Calu3 (cell line): ENCODE measurements at regions not wholly inside any gene's neighbourhood (a gene's known extent, or its start where the extent isn't known, plus 50 kb on each side); places are given as distances from the start of the nearest gene placed in this dataset.

ENCODE experiments used
- BruUV-seq: library from RNA; stranded (reverse); fragments of 400-500 nt; replicated peaks from 2 replicates; lab custom pipeline; 2021; lab: Mats Ljungman, UMichigan
- CTCF ChIA-PET: fragments of 300-600 bp; sonication (Branson Sonifier 250); formaldehyde crosslinking; loops from one replicate; lab custom pipeline; 2022; ENCODE audit warnings: antibody characterized with exemption; lab: Charles Lee
- DNase-seq: peaks from one replicate; pipeline ENCODE4 v3.0.0; 2022
- H3K27ac Mint-ChIP-seq: one replicate; pipeline ENCODE4 v1.8.0; 2022; ENCODE audit warnings: mixed read lengths; ENCODE audit not compliant: unreplicated experiment
- H3K27me3 Mint-ChIP-seq: one replicate; pipeline ENCODE4 v1.8.0; 2022; ENCODE audit warnings: mixed read lengths; ENCODE audit not compliant: unreplicated experiment
- H3K36me3 Mint-ChIP-seq: one replicate; pipeline ENCODE4 v1.8.0; 2022; ENCODE audit warnings: mild to moderate bottlenecking, moderate library complexity, mixed read lengths; ENCODE audit not compliant: insufficient read depth, unreplicated experiment
- H3K4me1 Mint-ChIP-seq: one replicate; pipeline ENCODE4 v1.8.0; 2022; ENCODE audit warnings: mild to moderate bottlenecking, low read depth, mixed read lengths; ENCODE audit not compliant: unreplicated experiment
- H3K4me3 Mint-ChIP-seq: one replicate; pipeline ENCODE4 v1.8.0; 2022; ENCODE audit warnings: mild to moderate bottlenecking, low read depth, moderate library complexity, mixed read lengths; ENCODE audit not compliant: unreplicated experiment
- H3K9me3 Mint-ChIP-seq: one replicate; pipeline ENCODE4 v1.8.0; 2022; ENCODE audit warnings: low read depth, mixed read lengths; ENCODE audit not compliant: unreplicated experiment
- CTCF ChIP-seq: fragments of 200-600 bp; IDR thresholded peaks from one replicate; pipeline ENCODE4 v1.8.0; 2022; ENCODE audit warnings: antibody characterized with exemption; ENCODE audit not compliant: unreplicated experiment
- intact Hi-C: fragments of 100-400 bp; cut with micrococcal nuclease; formaldehyde crosslinking; loops from one replicate; pipeline ENCODE4 v1.10.0; 2022; ENCODE audit not compliant: unreplicated experiment

GRCh38 chr12:111099186-111099585 lies 178.8 kb upstream of the MYL2 start:
- no peak for DNase-seq
- no peak overlapping the region for H3K27ac Mint-ChIP-seq
- no peaks in the 10 kb centered on the region for H3K9me3 Mint-ChIP-seq
- TF ChIP-seq CTCF: no peak
- no peaks in the 10 kb centered on the region for H3K36me3 Mint-ChIP-seq
- BruUV-seq: no TSS peak
- no peaks in the 10 kb centered on the region for H3K4me1 Mint-ChIP-seq
- intact Hi-C loops: no loop called here
- CTCF ChIA-PET: no interaction called here
- H3K27me3 Mint-ChIP-seq: peaks cover 92% of the 10 kb centered on the region
- H3K4me3 Mint-ChIP-seq: no peak overlapping the region

GRCh38 chr12:111094157-111095010 lies 174.0 kb upstream of the MYL2 start:
- no peak for TF ChIP-seq CTCF
- no peak for DNase-seq
- Mint-ChIP-seq H3K36me3 (no peaks in the 10 kb centered on the region), H3K4me1 (no peaks in the 10 kb centered on the region), H3K4me3 (no peak overlapping the region), H3K27me3 (peaks cover 100% of the 10 kb centered on the region), H3K27ac (no peak overlapping the region), H3K9me3 (no peaks in the 10 kb centered on the region)
- intact Hi-C loops: no loop called here
- CTCF ChIA-PET: no interaction called here
- BruUV-seq: no TSS peak

- CTCF ChIA-PET: no interaction called here
- H3K4me3 Mint-ChIP-seq: no peak overlapping the region
- no TSS peak for BruUV-seq
- no peaks in the 10 kb centered on the region for H3K36me3 Mint-ChIP-seq
- no peak for DNase-seq
- TF ChIP-seq CTCF: no peak
- H3K27me3 Mint-ChIP-seq: peaks cover 100% of the 10 kb centered on the region
- H3K4me1 Mint-ChIP-seq: no peaks in the 10 kb centered on the region
- no peaks in the 10 kb centered on the region for H3K9me3 Mint-ChIP-seq
- intact Hi-C loops: no loop called here
- no peak overlapping the region for H3K27ac Mint-ChIP-seq
These were observed 173.2 kb upstream of the MYL2 start for GRCh38 chr12:111093428-111094142.

- Mint-ChIP-seq H3K36me3 (no peaks in the 10 kb centered on the region), H3K4me1 (no peaks in the 10 kb centered on the region), H3K9me3 (no peaks in the 10 kb centered on the region), H3K27me3 (peaks cover 91% of the 10 kb centered on the region), H3K27ac (no peak overlapping the region), H3K4me3 (no peak overlapping the region)
- CTCF ChIA-PET: no interaction called here
- BruUV-seq: no TSS peak
- TF ChIP-seq CTCF: no peak
- DNase-seq: no peak
- intact Hi-C loops: no loop called here
These were observed 170.7 kb upstream of the MYL2 start for GRCh38 chr12:111091051-111091450.
